DND-41 (cell line): ENCODE measurements at regions not wholly inside any gene's neighbourhood (a gene's known extent, or its start where the extent isn't known, plus 50 kb on each side); places are given as distances from the start of the nearest gene placed in this dataset.

Experiments used
- ATAC-seq: fragments of 200-7000 bp; cut with Tn5 transposase; 3 replicates; pipeline ENCODE4 v1.9.1; 2021; ENCODE audit warnings: low read depth; ENCODE audit not compliant: insufficient read depth
- DNase-seq: peaks from one replicate; pipeline ENCODE4 v3.0.0-alpha.2; 2020
- H2AFZ ChIP-seq: 2 replicates; pipeline ENCODE4 v1.6.0; 2012; ENCODE audit warnings: low read depth, low read length
- H3K27ac ChIP-seq: 2 replicates; pipeline ENCODE4 v1.5.1; 2012; ENCODE audit warnings: low read length, inconsistent platforms
- H3K27me3 ChIP-seq: fragments of 200-600 bp; sonication (generic); 2 replicates; pipeline ENCODE4 v1.6.0; 2012; ENCODE audit warnings: low read length, mild to moderate bottlenecking, inconsistent platforms; ENCODE audit not compliant: insufficient read depth, poor library complexity
- H3K36me3 ChIP-seq: 2 replicates; pipeline ENCODE4 v1.5.1; 2012; ENCODE audit warnings: low read length, inconsistent platforms; ENCODE audit not compliant: insufficient read depth
- H3K4me1 ChIP-seq: 2 replicates; pipeline ENCODE4 v1.5.1; 2012; ENCODE audit warnings: mild to moderate bottlenecking, low read length; ENCODE audit not compliant: insufficient read depth
- H3K4me2 ChIP-seq: 2 replicates; pipeline ENCODE4 v1.6.0; 2012; ENCODE audit warnings: mild to moderate bottlenecking, moderate library complexity, low read length, inconsistent platforms; ENCODE audit not compliant: insufficient read depth
- H3K4me3 ChIP-seq, 2 experiments: fragments of 200-600 bp in 1 of 2; shearing (Covaris generic) in 1 of 2; 2 replicates each; pipeline ENCODE4 v1.5.1; 2012 to 2016; ENCODE audit warnings: inconsistent platforms in 2 of 2, low read length in 2 of 2, mild to moderate bottlenecking in 2 of 2, low read depth in 1 of 2, moderate library complexity in 1 of 2
- H3K79me2 ChIP-seq: 2 replicates; pipeline ENCODE4 v1.6.0; 2012; ENCODE audit warnings: low read length, inconsistent platforms; ENCODE audit not compliant: insufficient read depth
- H3K9ac ChIP-seq: 2 replicates; pipeline ENCODE4 v1.6.0; 2012; ENCODE audit warnings: low read depth, mild to moderate bottlenecking, inconsistent platforms, low read length, moderate library complexity
- H3K9me3 ChIP-seq: 2 replicates; pipeline ENCODE4 v1.5.1; 2012; ENCODE audit warnings: low read length, moderate library complexity, mild to moderate bottlenecking, inconsistent platforms; ENCODE audit not compliant: insufficient read depth, severe bottlenecking
- H4K20me1 ChIP-seq: 2 replicates; pipeline ENCODE4 v1.6.0; 2012; ENCODE audit warnings: low read length; ENCODE audit not compliant: insufficient read depth
- EZH2 ChIP-seq: IDR thresholded peaks from 3 replicates; pipeline ENCODE4 v1.6.1; 2012; ENCODE audit warnings: borderline replicate concordance, low read depth, mild to moderate bottlenecking, moderate library complexity, low read length, inconsistent platforms; ENCODE audit not compliant: severe bottlenecking
- TF ChIP-seq, protein P1 (sequence below): IDR thresholded peaks from 2 replicates; pipeline ENCODE4 v1.5.1; 2012; ENCODE audit warnings: borderline replicate concordance, low read length, moderate library complexity, mild to moderate bottlenecking; ENCODE audit not compliant: poor library complexity, severe bottlenecking; ENCODE audit errors: extremely low read depth

DNA sequence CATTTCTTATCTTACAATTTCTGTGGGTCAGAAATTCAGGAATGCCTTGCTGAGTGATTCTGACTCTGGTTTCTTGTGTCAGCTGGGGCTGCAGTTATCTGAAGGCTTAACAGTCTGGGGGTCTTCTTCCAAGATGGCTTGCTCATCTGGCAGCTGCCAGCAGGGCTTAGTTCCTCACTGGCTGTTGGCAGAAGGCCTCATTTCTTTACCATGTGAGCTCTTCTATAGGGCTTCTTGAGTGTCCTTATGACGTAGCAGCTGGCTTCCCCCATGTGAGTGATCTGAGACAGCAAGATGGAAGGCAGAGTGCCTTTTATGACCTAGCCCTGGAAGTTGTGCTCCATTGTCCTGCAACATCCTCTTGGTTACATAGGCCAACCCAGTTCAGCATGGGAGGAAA, 82.0 kb upstream of the PDZRN3 start:
- Histone ChIP-seq H3K9ac (no peak overlapping the region), H4K20me1 (no peaks in the 10 kb centered on the region)
- TF ChIP-seq EZH2 = no peak
- TF ChIP-seq, protein P1, sequence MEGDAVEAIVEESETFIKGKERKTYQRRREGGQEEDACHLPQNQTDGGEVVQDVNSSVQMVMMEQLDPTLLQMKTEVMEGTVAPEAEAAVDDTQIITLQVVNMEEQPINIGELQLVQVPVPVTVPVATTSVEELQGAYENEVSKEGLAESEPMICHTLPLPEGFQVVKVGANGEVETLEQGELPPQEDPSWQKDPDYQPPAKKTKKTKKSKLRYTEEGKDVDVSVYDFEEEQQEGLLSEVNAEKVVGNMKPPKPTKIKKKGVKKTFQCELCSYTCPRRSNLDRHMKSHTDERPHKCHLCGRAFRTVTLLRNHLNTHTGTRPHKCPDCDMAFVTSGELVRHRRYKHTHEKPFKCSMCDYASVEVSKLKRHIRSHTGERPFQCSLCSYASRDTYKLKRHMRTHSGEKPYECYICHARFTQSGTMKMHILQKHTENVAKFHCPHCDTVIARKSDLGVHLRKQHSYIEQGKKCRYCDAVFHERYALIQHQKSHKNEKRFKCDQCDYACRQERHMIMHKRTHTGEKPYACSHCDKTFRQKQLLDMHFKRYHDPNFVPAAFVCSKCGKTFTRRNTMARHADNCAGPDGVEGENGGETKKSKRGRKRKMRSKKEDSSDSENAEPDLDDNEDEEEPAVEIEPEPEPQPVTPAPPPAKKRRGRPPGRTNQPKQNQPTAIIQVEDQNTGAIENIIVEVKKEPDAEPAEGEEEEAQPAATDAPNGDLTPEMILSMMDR = no peak

DNA sequence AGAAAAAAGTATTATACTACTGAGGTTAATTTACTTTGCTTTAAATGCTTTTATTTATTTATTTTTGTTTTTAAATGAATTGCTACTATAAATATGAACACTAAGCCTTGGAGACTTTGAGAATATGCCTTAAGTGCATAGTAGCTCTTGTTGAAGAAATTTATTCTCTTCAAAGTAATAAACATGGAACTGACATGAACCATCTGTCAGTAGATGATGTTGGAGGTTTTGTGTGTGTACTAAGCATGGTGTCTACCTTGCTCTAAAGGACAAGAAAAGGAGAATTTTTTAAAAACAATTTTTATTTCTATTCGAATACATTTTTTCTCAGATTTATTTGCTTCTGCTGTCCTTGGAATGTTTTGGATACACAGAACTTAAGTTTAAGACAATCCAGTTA, 81.1 kb upstream of the PDZRN3 start:
- Histone ChIP-seq H2AFZ (no peak overlapping the region), H3K9me3 (no peaks in the 10 kb centered on the region), H3K79me2 (no peaks in the 10 kb centered on the region), H3K4me1 (no peaks in the 10 kb centered on the region), H3K4me2 (no peak overlapping the region), H3K9ac (no peak overlapping the region), H3K27ac (no peak overlapping the region), H3K4me3 (no peak overlapping the region), H3K27me3 (no peaks in the 10 kb centered on the region), H3K36me3 (no peaks in the 10 kb centered on the region), H4K20me1 (no peaks in the 10 kb centered on the region)
- DNase-seq (no peak), ATAC-seq (no peak)
- TF ChIP-seq EZH2 = no peak
- TF ChIP-seq, protein P1 = no peak

More for the DNA sequence above, 82.0 kb upstream of the PDZRN3 start:
- Histone ChIP-seq H3K4me2 (no peak overlapping the region), H3K27me3 (no peaks in the 10 kb centered on the region), H3K9me3 (no peaks in the 10 kb centered on the region), H2AFZ (no peak overlapping the region), H3K27ac (no peak overlapping the region), H3K4me3 (no peak overlapping the region), H3K79me2 (no peaks in the 10 kb centered on the region), H3K36me3 (no peaks in the 10 kb centered on the region), H3K4me1 (no peaks in the 10 kb centered on the region)
- DNase-seq (no peak), ATAC-seq (no peak)

DNA sequence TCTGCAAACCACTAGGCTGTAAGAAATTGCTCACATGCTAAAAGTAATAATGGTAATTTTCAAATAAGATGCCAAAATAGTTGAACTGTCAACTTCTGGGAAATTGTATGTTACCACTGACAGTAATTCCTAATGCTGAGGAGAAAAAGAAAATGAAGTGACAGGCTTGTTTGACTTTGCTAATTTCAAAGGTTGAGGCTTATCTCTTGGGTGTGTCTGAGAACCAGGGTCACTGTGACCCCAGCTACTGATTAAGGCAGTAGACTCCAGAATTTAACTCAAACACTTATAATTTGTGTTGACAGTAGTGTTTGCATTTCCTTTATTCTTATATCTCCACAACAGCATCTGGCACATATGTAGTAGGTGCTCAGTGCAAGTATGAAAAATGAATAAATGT, 74.6 kb upstream of the PDZRN3 start:
- no peak for DNase-seq

More for the DNA sequence above, 74.6 kb upstream of the PDZRN3 start:
- H3K9me3 ChIP-seq = no peaks in the 10 kb centered on the region
- H3K9ac ChIP-seq = no peak overlapping the region
- no peaks in the 10 kb centered on the region for H3K36me3 ChIP-seq
- no peak overlapping the region for H3K27ac ChIP-seq
- no peak overlapping the region for H3K4me2 ChIP-seq
- H3K27me3 ChIP-seq = no peaks in the 10 kb centered on the region
- no peak for TF ChIP-seq EZH2
- TF ChIP-seq, protein P1 = no peak
- no peak for ATAC-seq
- no peaks in the 10 kb centered on the region for H4K20me1 ChIP-seq
- no peak overlapping the region for H2AFZ ChIP-seq
- no peaks in the 10 kb centered on the region for H3K4me1 ChIP-seq
- H3K4me3 ChIP-seq = no peak overlapping the region
- no peaks in the 10 kb centered on the region for H3K79me2 ChIP-seq
